ENCODE measurements at regions not wholly inside any gene's neighbourhood (a gene's known extent, or its start where the extent isn't known, plus 50 kb on each side); places are given as distances from the start of the nearest gene placed in this dataset.

- TF ChIP-seq EP300 (IDR thresholded peaks at IDR 0.05): no peak
- TF ChIP-seq POLR2A (IDR thresholded peaks at IDR 0.05): no peak
These were observed 93.9 kb downstream of the C17orf67 start for GRCh38 chr17:56739776-56740175.

All from ovary (tissue), 1 donor.